Amygdala (tissue), 56 donors: ENCODE measurements at regions not wholly inside any gene's neighbourhood (a gene's known extent, or its start where the extent isn't known, plus 50 kb on each side); places are given as distances from the start of the nearest gene placed in this dataset.
"Not testable (repeated sequence)": the region's sequence is repeated elsewhere in the genome, so short reads cannot be mapped to it uniquely, and the experiment has no call there.

Source experiments
- DNase-seq, 56 donors: peaks; one replicate each; lab custom pipeline; 2025; lab: John Stamatoyannopoulos, UW

GRCh38 chr4:3377557-3377956, 64.2 kb upstream of the HGFAC start:
- no peak for DNase-seq

DNA sequence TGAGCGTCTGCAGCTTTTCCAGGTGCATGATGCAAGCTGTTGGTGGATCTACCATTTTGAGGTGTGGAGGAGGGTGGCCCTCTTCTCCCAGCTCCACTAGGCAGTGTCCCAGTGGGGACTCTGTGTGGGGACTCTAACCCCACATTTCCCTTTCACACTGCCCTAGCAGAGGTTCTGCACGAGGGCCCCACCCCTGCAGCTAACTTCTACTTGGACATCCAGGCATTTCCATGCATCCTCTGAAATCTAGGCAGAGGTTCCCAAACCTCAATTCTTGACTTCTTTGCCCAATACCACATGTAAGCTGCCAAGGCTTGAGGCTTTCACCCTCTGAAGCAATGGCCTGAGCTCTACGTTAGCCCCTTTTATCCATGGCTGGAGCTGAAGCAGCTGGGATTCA, 61.4 kb upstream of the HGFAC start:
- not testable (repeated sequence) for DNase-seq

- DNase-seq: not testable (repeated sequence)
Measured at GRCh38 chr4:3381208-3381607, 60.6 kb upstream of the HGFAC start.

- DNase-seq: no peak
Measured at GRCh38 chr4:3382251-3382650, 59.5 kb upstream of the HGFAC start.

DNA sequence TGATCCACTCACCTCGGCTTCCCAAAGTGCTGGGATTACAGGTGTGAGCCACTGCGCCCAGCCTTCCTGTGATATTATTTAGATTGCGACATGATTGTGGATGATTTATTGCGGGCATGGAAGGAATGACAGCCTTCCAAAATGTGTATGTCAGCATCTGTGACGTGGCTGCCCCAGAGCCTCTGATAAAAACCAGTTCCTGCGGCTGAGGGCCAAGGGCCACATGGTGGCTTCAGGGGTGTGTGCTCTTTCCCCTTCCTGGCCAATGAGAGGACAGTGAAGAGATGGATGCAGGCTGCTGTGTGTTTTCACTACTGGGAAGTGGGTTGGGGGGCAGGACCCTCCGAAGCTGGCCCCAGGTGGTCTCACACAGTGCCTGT, 57.4 kb upstream of the HGFAC start:
- no peak for DNase-seq

- DNase-seq: peak in 5 of 56 donors; percentile 26 to 44 (median 32)
Measured at GRCh38 chr4:3384771-3385710, 56.7 kb upstream of the HGFAC start.

DNA sequence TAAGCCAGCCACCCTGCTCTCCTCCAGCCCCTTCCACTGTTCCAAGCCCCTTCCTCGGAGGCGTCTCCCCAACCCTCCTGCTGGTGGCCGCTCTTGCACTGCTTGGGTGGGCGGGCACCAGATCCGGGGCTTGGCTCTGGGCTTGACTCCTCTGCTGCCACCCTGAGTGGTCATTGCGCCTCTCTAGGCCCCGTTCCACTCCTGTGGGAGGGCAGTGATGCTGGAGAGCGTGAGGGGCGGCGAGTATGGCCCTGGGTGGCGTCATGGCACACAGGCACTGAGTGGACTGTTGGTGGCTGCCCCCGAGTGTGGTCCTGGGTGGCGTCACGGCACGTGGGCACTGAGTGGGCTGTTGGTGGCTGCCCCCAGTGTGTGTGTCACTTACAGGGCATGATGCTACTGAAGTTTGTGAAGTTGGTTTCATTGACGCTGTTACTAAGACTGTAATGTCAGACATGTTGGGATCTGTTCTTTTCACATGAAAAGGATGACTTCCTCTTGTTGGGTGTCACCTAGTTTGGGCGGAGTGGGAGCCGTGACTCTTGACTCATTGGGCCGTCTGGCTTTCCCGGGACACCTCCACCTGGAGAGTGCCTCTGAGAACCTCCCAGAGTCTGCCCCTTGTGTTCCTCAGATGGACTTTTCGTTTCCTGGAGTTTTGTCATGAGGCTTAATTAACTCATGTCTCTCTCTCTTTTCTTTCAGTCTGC, 55.9 kb upstream of the HGFAC start:
- no peak for DNase-seq

GRCh38 chr4:3386526-3386925, 55.2 kb upstream of the HGFAC start:
- no peak for DNase-seq

DNA sequence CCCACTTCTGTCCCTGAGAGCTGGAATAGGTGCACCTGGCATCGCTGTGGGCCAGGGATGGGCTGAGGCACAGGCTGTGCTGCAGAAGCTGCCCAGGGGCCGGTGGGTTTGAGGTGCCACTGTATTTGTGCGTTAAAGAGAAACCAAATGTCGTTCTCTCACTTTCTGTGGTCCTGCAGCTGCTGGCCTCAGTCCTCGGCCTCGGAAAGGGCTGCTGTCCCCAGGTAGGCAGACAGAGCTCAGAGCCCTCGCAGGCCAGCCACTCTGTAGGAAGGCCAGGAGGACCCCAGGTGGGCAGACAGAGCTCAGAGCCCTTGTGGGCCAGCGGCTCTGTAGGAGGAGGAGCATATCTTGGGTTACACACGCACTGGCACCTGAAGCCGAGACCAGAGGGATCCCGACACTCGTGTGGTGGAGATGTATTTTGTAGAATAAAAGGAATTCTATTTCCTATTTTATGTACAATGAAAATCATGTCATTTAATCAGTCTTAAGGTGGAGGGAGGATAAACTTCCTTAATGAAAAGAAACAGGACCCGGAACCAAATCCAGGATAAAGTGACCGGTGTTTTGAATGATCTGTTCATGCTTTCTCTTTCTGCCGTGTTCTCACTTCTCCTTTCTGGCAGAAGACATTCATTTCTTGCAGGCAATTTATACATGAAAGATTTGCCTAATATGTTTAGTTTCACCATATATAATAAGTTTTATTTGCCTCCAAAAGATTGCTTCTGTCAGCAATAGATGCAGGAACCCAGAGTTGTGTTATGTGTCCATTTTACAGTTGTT, 54.4 kb upstream of the HGFAC start:
- no peak for DNase-seq

DNA sequence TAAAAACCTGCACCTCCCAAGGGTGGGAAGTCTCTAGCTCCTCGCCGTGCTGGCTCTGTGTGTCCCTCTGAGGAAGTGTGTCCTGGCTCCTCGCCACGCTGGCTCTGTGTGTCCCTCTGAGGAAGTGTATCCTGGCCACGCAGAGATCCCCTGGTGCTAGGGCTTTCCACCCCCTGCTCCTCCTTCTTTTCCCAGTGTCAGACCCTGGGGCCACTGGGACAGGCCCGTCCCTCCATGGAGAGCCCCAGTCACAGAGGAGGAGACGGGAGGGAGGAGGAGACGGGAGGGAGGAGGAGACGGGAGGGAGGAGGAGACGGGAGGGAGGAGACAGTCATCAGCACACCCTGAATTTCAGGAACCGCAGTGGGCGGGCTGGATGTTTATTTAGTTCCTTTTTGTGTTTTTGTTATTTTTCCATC, 53.8 kb upstream of the HGFAC start:
- DNase-seq: peak in 27 of 56 donors; percentile 29 to 73 (median 53)

- DNase-seq: peak in 1 of 56 donors; percentile 23
Measured at GRCh38 chr4:3388471-3389232, 53.1 kb upstream of the HGFAC start.

DNA sequence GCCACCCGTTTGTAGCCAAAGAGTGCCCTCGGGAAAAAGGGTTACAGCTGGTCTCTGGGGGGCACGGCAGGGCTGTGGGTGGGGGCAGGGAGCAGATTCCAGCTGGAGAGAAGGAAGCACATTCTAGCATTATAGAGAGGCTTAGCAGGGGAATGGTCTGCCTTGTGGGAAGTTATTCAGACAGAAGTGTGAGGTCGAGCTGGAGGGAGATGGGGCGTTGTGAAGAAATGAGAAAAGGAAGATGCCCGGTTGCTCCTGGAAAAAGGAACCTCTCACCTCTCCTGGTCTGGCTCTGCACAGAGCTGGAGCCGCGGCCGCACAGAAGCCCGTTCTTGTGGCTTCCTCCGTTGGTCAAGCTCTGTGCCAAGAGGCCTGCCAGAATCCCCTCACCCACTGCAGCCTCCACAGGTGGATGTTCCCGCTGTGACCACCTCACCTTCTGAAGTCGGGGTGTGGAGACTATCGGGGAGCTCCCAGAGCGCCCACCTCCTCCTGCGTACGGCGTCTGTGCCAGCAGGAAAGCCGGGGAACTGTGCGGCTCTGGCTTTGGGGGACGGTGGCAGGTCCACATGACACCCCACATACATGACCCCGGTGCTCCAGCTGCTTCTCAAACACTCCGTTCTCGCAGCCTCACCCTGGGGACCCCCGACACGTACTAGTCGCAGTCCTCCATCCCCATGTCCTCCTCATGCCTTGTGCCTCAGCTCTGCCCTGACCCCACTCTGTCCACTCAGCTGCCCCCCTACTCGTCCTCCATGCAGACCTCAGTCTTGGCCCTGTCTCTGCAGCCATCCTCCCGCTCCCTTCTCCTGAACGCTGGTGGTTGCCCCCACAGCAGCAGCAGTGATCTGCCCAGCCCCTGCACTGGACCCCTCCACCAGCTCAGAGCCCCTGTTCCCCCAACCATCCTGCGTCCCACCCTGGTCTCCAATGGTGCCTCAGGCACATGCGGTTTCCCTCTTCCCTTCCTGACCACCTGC, 52.2 kb upstream of the HGFAC start:
- DNase-seq: no peak

- no peak for DNase-seq
Measured at GRCh38 chr4:3390288-3390811, 51.4 kb upstream of the HGFAC start.

DNA sequence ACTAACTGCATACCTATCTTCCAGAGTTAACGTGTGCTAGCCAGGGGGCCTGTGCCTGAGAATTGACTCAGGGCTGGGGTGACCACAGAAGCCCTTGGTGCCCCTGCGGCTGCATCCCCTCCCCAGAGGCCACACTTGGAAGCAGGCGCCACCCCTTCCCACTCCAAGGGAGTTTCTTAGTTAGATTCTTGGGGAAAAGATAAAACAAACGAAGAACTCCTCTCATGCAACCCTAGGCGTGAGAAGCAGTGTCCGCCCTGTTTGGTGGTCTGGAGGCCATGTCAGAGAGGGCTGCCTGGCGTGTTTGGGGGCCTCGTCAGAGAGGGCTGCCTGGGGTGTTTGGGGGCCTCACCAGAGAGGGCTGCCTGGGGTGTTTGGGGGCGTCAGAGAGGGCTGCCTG, 50.3 kb upstream of the HGFAC start:
- DNase-seq: no peak
